GM12891 (cell line): ENCODE measurements at regions not wholly inside any gene's neighbourhood (a gene's known extent, or its start where the extent isn't known, plus 50 kb on each side); places are given as distances from the start of the nearest gene placed in this dataset.

Source experiments
- PAX5 ChIP-seq: IDR thresholded peaks from 2 replicates; pipeline ENCODE4 v1.6.1; 2011; ENCODE audit warnings: low read length, moderate library complexity, mild to moderate bottlenecking; ENCODE audit not compliant: insufficient read depth, severe bottlenecking
- POLR2A ChIP-seq: IDR thresholded peaks from 2 replicates; pipeline ENCODE4 v1.6.1; 2011; ENCODE audit warnings: low read depth, low read length, control low read depth
- POLR2AphosphoS5 ChIP-seq: IDR thresholded peaks from 2 replicates; pipeline ENCODE4 v1.6.1; 2011; ENCODE audit warnings: low read depth, low read length, control low read depth
- POU2F2 ChIP-seq: IDR thresholded peaks from 2 replicates; pipeline ENCODE4 v1.6.1; 2011; ENCODE audit warnings: low read depth, mild to moderate bottlenecking, control low read depth, low read length, moderate library complexity
- SPI1 ChIP-seq: IDR thresholded peaks from 2 replicates; pipeline ENCODE4 v1.6.1; 2011; ENCODE audit warnings: low read depth, low read length, control low read depth
- TAF1 ChIP-seq: IDR thresholded peaks from 2 replicates; pipeline ENCODE4 v1.6.1; 2011; ENCODE audit warnings: low read depth, low read length, control low read depth

- TF ChIP-seq POLR2A (no peak), TAF1 (no peak), SPI1 (no peak), POLR2AphosphoS5 (no peak), POU2F2 (no peak), PAX5 (no peak)
Measured at GRCh38 chr3:103644450-103644849, 1209.6 kb downstream of the ZPLD1 start.
